H1 (cell line): ENCODE measurements at regions not wholly inside any gene's neighbourhood (a gene's known extent, or its start where the extent isn't known, plus 50 kb on each side); places are given as distances from the start of the nearest gene placed in this dataset.

ENCODE experiments used
- SIN3A ChIP-seq, 2 experiments: IDR thresholded peaks in 1 of 2; conservative IDR thresholded peaks in 1 of 2; 2 replicates each; pipeline ENCODE4 v1.6.1; 2011 to 2012; ENCODE audit warnings: low read length in 2 of 2, improper control_type of control experiment in 1 of 2, low read depth in 1 of 2, mild to moderate bottlenecking in 1 of 2
- SP4 ChIP-seq: IDR thresholded peaks from 2 replicates; pipeline ENCODE4 v1.6.1; 2012; ENCODE audit warnings: low read length, inconsistent platforms
- TAF1 ChIP-seq: IDR thresholded peaks from 2 replicates; pipeline ENCODE4 v1.6.1; 2011; ENCODE audit warnings: mild to moderate bottlenecking, low read depth, low read length

DNA sequence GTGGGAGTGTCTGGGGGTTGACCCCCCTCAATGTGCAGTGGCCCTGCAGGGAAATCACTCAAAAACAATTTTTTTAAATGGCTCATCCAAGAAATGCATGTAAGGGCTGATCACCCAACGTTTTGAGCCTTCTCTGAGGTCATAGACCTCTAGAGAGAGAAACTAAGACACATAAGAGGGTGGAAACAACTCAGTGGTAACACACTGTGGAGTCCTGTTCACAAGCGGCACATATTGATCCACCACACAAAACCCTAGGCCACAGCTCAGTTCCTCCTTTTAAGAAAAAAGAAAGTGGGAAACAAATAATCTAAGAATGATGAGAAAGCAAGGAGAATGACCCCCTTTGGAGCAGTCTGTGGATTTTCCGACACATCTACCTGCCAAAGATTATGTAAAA, 83.0 kb upstream of the METAP2 start (continued):
- TF ChIP-seq SIN3A (conservative IDR thresholded peaks at IDR 0.05 in 1 of 2, IDR thresholded peaks at IDR 0.05 in 1 of 2; ENCODE audit: low read depth in 1 of 2, low read length in 2 of 2) (no peak), TAF1 (no peak), SP4 (no peak)
